Activated gamma-delta T cell treated with Interleukin-2 at 50 U/mL for 16 hours (primary cell): ENCODE measurements at regions not wholly inside any gene's neighbourhood (a gene's known extent, or its start where the extent isn't known, plus 50 kb on each side); places are given as distances from the start of the nearest gene placed in this dataset.
"Not testable (repeated sequence)": the region's sequence is repeated elsewhere in the genome, so short reads cannot be mapped to it uniquely, and the experiment has no call there.

Source experiments
- DNase-seq: peaks from one replicate; pipeline ENCODE4 v3.0.0-alpha.2; 2020

GRCh38 chr18:38644875-38645641 is 1079.5 kb upstream of the CELF4 start:
- no peak for DNase-seq

- no peak for DNase-seq
These were observed 1077.1 kb upstream of the CELF4 start for GRCh38 chr18:38642711-38643110.

GRCh38 chr18:38639700-38640099 is 1074.1 kb upstream of the CELF4 start:
- not testable (repeated sequence) for DNase-seq

GRCh38 chr18:38635709-38636430 is 1070.3 kb upstream of the CELF4 start:
- no peak for DNase-seq

GRCh38 chr18:38634117-38634516 is 1068.5 kb upstream of the CELF4 start:
- no peak for DNase-seq

- DNase-seq: no peak
These were observed 1067.7 kb upstream of the CELF4 start for GRCh38 chr18:38633333-38633732.

- no peak for DNase-seq
These were observed 1053.5 kb upstream of the CELF4 start for GRCh38 chr18:38619129-38619528.

- DNase-seq: no peak
These were observed 1050.7 kb upstream of the CELF4 start for GRCh38 chr18:38616306-38616705.

- no peak for DNase-seq
These were observed 1047.3 kb upstream of the CELF4 start for GRCh38 chr18:38612904-38613303.

- DNase-seq: no peak
These were observed 1045.7 kb upstream of the CELF4 start for GRCh38 chr18:38611036-38611964.

GRCh38 chr18:38606841-38607240 is 1041.2 kb upstream of the CELF4 start:
- DNase-seq: no peak

GRCh38 chr18:38602341-38602740 is 1036.7 kb upstream of the CELF4 start:
- DNase-seq: no peak

- no peak for DNase-seq
These were observed 1022.0 kb upstream of the CELF4 start for GRCh38 chr18:38587571-38587970.

GRCh38 chr18:38586327-38586726 is 1020.7 kb upstream of the CELF4 start:
- DNase-seq: no peak

- no peak for DNase-seq
These were observed 1014.2 kb upstream of the CELF4 start for GRCh38 chr18:38579764-38580163.

GRCh38 chr18:38576916-38577315 is 1011.3 kb upstream of the CELF4 start:
- no peak for DNase-seq

- no peak for DNase-seq
These were observed 1010.8 kb upstream of the CELF4 start for GRCh38 chr18:38576349-38576748.

GRCh38 chr18:38575648-38576047 is 1010.0 kb upstream of the CELF4 start:
- no peak for DNase-seq

- DNase-seq: no peak
These were observed 1009.4 kb upstream of the CELF4 start for GRCh38 chr18:38575023-38575422.

- no peak for DNase-seq
These were observed 1007.0 kb upstream of the CELF4 start for GRCh38 chr18:38572554-38573111.

- no peak for DNase-seq
These were observed 1006.1 kb upstream of the CELF4 start for GRCh38 chr18:38571651-38572050.

GRCh38 chr18:38565513-38565912 is 999.9 kb upstream of the CELF4 start:
- DNase-seq: no peak

- no peak for DNase-seq
These were observed 997.9 kb upstream of the CELF4 start for GRCh38 chr18:38563396-38563980.
